ENCODE measurements at regions not wholly inside any gene's neighbourhood (a gene's known extent, or its start where the extent isn't known, plus 50 kb on each side); places are given as distances from the start of the nearest gene placed in this dataset.

- Mint-ChIP-seq H3K4me1 (peaks cover 32% of the 10 kb centered on the region), H3K27me3 (ENCODE audit: low read depth, poor library complexity) (no peaks in the 10 kb centered on the region), H3K27ac (no peak overlapping the region), H3K36me3 (ENCODE audit: low read depth) (no peaks in the 10 kb centered on the region), H3K9me3 (no peaks in the 10 kb centered on the region), H3K4me3 (no peak overlapping the region)
- no peak for TF ChIP-seq CTCF (IDR thresholded peaks at IDR 0.05)
- DNase-seq, result no peak
These were observed 341.7 kb downstream of the PIK3C3 start for GRCh38 chr18:42296723-42297122.

DNA sequence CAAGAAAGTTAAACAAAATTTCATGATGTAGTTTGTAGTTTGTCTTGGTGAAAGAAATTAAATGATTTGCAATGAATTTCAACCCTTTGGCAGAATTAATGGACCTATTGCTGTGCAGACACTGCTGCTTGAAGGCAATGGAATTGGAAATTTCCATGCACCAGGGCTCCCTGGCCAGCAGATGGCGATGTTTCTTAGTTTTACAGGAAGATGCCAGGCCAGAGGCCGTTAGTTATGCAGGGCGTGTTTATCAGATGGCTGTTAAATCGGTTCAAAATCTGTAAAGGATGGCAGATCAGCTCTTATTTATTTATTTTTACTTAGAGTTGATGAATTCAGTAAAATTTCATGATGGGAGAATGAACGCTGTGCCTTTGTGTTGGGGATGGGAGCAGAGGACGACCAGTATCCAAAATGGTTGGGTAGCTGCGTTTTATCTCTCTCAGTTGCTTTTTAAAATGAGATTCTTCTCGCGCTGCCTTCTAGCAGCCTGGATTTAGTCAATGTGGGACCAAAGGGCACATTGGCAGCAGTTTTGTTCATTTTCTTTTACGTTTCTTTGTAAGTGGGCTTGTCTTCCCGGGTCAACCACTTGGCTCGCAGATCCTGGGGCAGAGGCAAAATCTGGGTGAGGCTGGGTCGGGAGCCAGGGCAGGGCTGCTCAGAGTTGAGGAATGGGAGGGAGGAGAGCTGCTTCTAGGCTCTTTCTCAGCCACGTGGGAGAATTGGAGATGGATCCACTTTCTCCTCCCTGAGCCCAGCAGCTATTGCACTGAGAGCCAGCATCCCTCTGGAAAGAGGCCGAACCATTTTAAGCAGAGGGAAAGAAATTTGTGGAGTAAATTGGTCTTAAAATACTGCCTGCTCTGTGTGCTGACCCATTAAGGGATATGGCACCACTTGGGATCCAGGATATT, 344.0 kb downstream of the PIK3C3 start:
- H3K36me3 Mint-ChIP-seq (ENCODE audit: low read depth), result no peaks in the 10 kb centered on the region
- DNase-seq, result peak; percentile 80
- H3K9me3 Mint-ChIP-seq, result no peaks in the 10 kb centered on the region
- H3K27ac Mint-ChIP-seq, result no peak overlapping the region
- no peaks in the 10 kb centered on the region for H3K27me3 Mint-ChIP-seq (ENCODE audit: low read depth, poor library complexity)
- H3K4me3 Mint-ChIP-seq, result peak overlapping the region; percentile 51
- peak; percentile 90 for TF ChIP-seq CTCF (IDR thresholded peaks at IDR 0.05)
- H3K4me1 Mint-ChIP-seq, result peaks cover 35% of the 10 kb centered on the region

GRCh38 chr18:42305869-42306593, 351.0 kb downstream of the PIK3C3 start:
- Mint-ChIP-seq H3K9me3 (peaks cover 23% of the 10 kb centered on the region), H3K4me1 (peaks cover 10% of the 10 kb centered on the region), H3K36me3 (ENCODE audit: low read depth) (no peaks in the 10 kb centered on the region), H3K4me3 (no peak overlapping the region), H3K27me3 (ENCODE audit: low read depth, poor library complexity) (no peaks in the 10 kb centered on the region), H3K27ac (no peak overlapping the region)
- no peak for DNase-seq
- no peak for TF ChIP-seq CTCF (IDR thresholded peaks at IDR 0.05)

GRCh38 chr18:42306594-42306980, 351.6 kb downstream of the PIK3C3 start:
- peaks cover 10% of the 10 kb centered on the region for H3K4me1 Mint-ChIP-seq
- peaks cover 23% of the 10 kb centered on the region for H3K9me3 Mint-ChIP-seq
- H3K4me3 Mint-ChIP-seq, result no peak overlapping the region
- H3K27ac Mint-ChIP-seq, result no peak overlapping the region
- H3K27me3 Mint-ChIP-seq (ENCODE audit: low read depth, poor library complexity), result no peaks in the 10 kb centered on the region
- TF ChIP-seq CTCF (IDR thresholded peaks at IDR 0.05), result no peak
- DNase-seq, result no peak
- H3K36me3 Mint-ChIP-seq (ENCODE audit: low read depth), result no peaks in the 10 kb centered on the region

DNA sequence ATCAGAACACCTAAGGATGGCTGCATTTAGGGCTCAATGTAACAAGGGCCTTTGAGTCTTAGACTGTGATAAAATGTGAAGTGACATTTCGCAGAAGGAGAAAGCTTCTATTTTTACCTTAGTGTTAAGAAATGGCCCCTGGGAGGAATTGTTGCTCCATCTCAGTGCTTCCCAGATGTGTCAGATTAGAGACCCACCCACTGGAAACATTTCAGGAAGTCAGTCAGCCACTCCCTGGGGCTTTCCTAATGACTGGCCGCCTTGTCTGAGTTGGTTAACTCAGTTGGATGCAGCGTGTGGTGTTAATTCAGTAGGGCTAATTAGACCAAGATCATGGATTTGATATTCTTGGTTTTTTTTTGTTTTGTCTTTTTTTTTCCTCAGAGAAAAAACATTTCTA, 355.9 kb downstream of the PIK3C3 start:
- no peaks in the 10 kb centered on the region for H3K27me3 Mint-ChIP-seq (ENCODE audit: low read depth, poor library complexity)
- no peaks in the 10 kb centered on the region for H3K4me1 Mint-ChIP-seq
- DNase-seq, result no peak
- no peak for TF ChIP-seq CTCF (IDR thresholded peaks at IDR 0.05)
- H3K9me3 Mint-ChIP-seq, result peaks cover 19% of the 10 kb centered on the region
- no peak overlapping the region for H3K4me3 Mint-ChIP-seq
- H3K27ac Mint-ChIP-seq, result no peak overlapping the region
- no peaks in the 10 kb centered on the region for H3K36me3 Mint-ChIP-seq (ENCODE audit: low read depth)
